ENCODE measurements at regions not wholly inside any gene's neighbourhood (a gene's known extent, or its start where the extent isn't known, plus 50 kb on each side); places are given as distances from the start of the nearest gene placed in this dataset.

GRCh38 chr4:26217481-26217880, 103.3 kb upstream of the RBPJ start:
- H3K79me2 ChIP-seq (ENCODE audit: insufficient read depth, low read length): no peaks in the 10 kb centered on the region
- no peak for TF ChIP-seq CTCF (IDR thresholded peaks at IDR 0.05)
- no peaks in the 10 kb centered on the region for H3K27me3 ChIP-seq (ENCODE audit: control insufficient read depth in 2 of 2, insufficient read depth in 2 of 2, low read length in 2 of 2)
- H3K9ac ChIP-seq (ENCODE audit: insufficient read depth, low read length, poor library complexity, severe bottlenecking): peak overlapping the region; percentile 86
- Mint-ChIP-seq H3K9me3 (peaks cover 0 to 7% (median 0%) of the 10 kb centered on the region in 7 donors), H3K27ac (peak overlapping the region; percentile 99 to 100 (median 99)), H3K27me3 (ENCODE audit: low read depth in 3 of 3) (peaks cover 3 to 13% (median 12%) of the 10 kb centered on the region in 3 donors), H3K36me3 (peaks cover 0 to 6% of the 10 kb centered on the region in 2 donors), H3K4me1 (peaks cover 47% of the 10 kb centered on the region), H3K4me3 (peak overlapping the region in 1 of 2 donors; percentile 82)
- H3K36me3 ChIP-seq (replicated peaks in 1 of 2; ENCODE audit: control insufficient read depth in 1 of 2, insufficient read depth in 2 of 2, low read length in 2 of 2): no peaks in the 10 kb centered on the region
- 97% methylated on average over 4 of the region's 6 CpGs for WGBS (ENCODE audit: insufficient coverage)
- peak overlapping the region; percentile 96 to 99 for H3K27ac ChIP-seq (ENCODE audit: low read depth in 1 of 2, low read length in 2 of 2)
- peaks cover 28 to 31% of the 10 kb centered on the region in 2 donors for H3K4me1 ChIP-seq (ENCODE audit: control insufficient read depth in 1 of 2, insufficient read depth in 2 of 2, low read length in 2 of 2)
- intact Hi-C loops (cut with micrococcal nuclease): loop anchor here (5.0 to 10.0 kb wide), 6 partner anchors 40 to 140 kb away; no protein-coding TSS in a partner anchor
- H3K4me2 ChIP-seq (replicated peaks; ENCODE audit: extremely low read depth, low read length, poor library complexity, severe bottlenecking): peak overlapping the region; percentile 34
- H3K9me3 ChIP-seq (replicated peaks in 1 of 2; ENCODE audit: control insufficient read depth in 1 of 2, insufficient read depth in 1 of 2, low read length in 2 of 2): no peaks in the 10 kb centered on the region
- peak overlapping the region; percentile 22 for H2AFZ ChIP-seq (ENCODE audit: insufficient read depth, low read depth, low read length, poor library complexity, severe bottlenecking)
- DNase-seq: no peak
- peak overlapping the region in 1 of 3 experiments; percentile 48 for H3K4me3 ChIP-seq (replicated peaks in 1 of 3; ENCODE audit: low read depth in 2 of 3, low read length in 3 of 3)
- no peaks in the 10 kb centered on the region for H4K20me1 ChIP-seq (ENCODE audit: insufficient read depth, low read length)

GRCh38 chr4:26217961-26218676, 102.7 kb upstream of the RBPJ start:
- H3K27me3 ChIP-seq (ENCODE audit: control insufficient read depth in 2 of 2, insufficient read depth in 2 of 2, low read length in 2 of 2): no peaks in the 10 kb centered on the region
- WGBS (ENCODE audit: insufficient coverage): 7% methylated on average over 6 of the region's 16 CpGs
- peak overlapping the region; percentile 99 to 100 (median 99) for H3K27ac Mint-ChIP-seq
- H3K36me3 ChIP-seq (replicated peaks in 1 of 2; ENCODE audit: control insufficient read depth in 1 of 2, insufficient read depth in 2 of 2, low read length in 2 of 2): no peaks in the 10 kb centered on the region
- intact Hi-C loops (cut with micrococcal nuclease): loop anchor here (5.0 to 10.0 kb wide), 6 partner anchors 39 to 141 kb away; no protein-coding TSS in a partner anchor
- peak overlapping the region; percentile 70 to 82 for H3K4me3 Mint-ChIP-seq
- H3K4me1 ChIP-seq (ENCODE audit: control insufficient read depth in 1 of 2, insufficient read depth in 2 of 2, low read length in 2 of 2): peaks cover 28 to 31% of the 10 kb centered on the region in 2 donors
- H3K9me3 ChIP-seq (replicated peaks in 1 of 2; ENCODE audit: control insufficient read depth in 1 of 2, insufficient read depth in 1 of 2, low read length in 2 of 2): no peaks in the 10 kb centered on the region
- peak overlapping the region in 1 of 3 experiments; percentile 48 for H3K4me3 ChIP-seq (replicated peaks in 1 of 3; ENCODE audit: low read depth in 2 of 3, low read length in 3 of 3)
- peak overlapping the region; percentile 86 for H3K9ac ChIP-seq (ENCODE audit: insufficient read depth, low read length, poor library complexity, severe bottlenecking)
- peak overlapping the region; percentile 96 to 99 for H3K27ac ChIP-seq (ENCODE audit: low read depth in 1 of 2, low read length in 2 of 2)
- no peaks in the 10 kb centered on the region for H4K20me1 ChIP-seq (ENCODE audit: insufficient read depth, low read length)
- H3K36me3 Mint-ChIP-seq: peaks cover 0 to 6% of the 10 kb centered on the region in 2 donors
- H3K27me3 Mint-ChIP-seq (ENCODE audit: low read depth in 3 of 3): peaks cover 3 to 13% (median 12%) of the 10 kb centered on the region in 3 donors
- H3K79me2 ChIP-seq (ENCODE audit: insufficient read depth, low read length): no peaks in the 10 kb centered on the region
- H3K4me2 ChIP-seq (replicated peaks; ENCODE audit: extremely low read depth, low read length, poor library complexity, severe bottlenecking): peak overlapping the region; percentile 34
- peaks cover 47% of the 10 kb centered on the region for H3K4me1 Mint-ChIP-seq
- peak overlapping the region; percentile 22 for H2AFZ ChIP-seq (ENCODE audit: insufficient read depth, low read depth, low read length, poor library complexity, severe bottlenecking)
- peaks cover 0 to 7% (median 0%) of the 10 kb centered on the region in 7 donors for H3K9me3 Mint-ChIP-seq
- TF ChIP-seq CTCF (IDR thresholded peaks at IDR 0.05): no peak
- DNase-seq: peak; percentile 93 to 95 (median 95)

Data from CD14-positive monocyte (primary cell).